Suprapubic skin (tissue), 3 donors: ENCODE measurements at regions not wholly inside any gene's neighbourhood (a gene's known extent, or its start where the extent isn't known, plus 50 kb on each side); places are given as distances from the start of the nearest gene placed in this dataset.

Source experiments
- EP300 ChIP-seq: sonication (generic); formaldehyde crosslinking; IDR thresholded peaks from one replicate; pipeline ENCODE4 v1.6.1; 2017; ENCODE audit warnings: antibody characterized with exemption
- POLR2A ChIP-seq, 2 donors: fragments of 450-650 bp; IDR thresholded peaks; one replicate each; pipeline ENCODE4 v1.6.1; 2017; ENCODE audit warnings: antibody characterized with exemption in 2 of 2, mild to moderate bottlenecking in 2 of 2, moderate library complexity in 2 of 2
- TF ChIP-seq, protein P1 (sequence below), 2 donors: fragments of 200-600 bp in 1 of 2; fragments of 450-650 bp in 1 of 2; sonication (generic) in 1 of 2; IDR thresholded peaks; one replicate each; pipeline ENCODE4 v1.5.1; 2016 to 2019; ENCODE audit warnings: antibody characterized with exemption in 2 of 2, mild to moderate bottlenecking in 1 of 2, moderate library complexity in 1 of 2

DNA sequence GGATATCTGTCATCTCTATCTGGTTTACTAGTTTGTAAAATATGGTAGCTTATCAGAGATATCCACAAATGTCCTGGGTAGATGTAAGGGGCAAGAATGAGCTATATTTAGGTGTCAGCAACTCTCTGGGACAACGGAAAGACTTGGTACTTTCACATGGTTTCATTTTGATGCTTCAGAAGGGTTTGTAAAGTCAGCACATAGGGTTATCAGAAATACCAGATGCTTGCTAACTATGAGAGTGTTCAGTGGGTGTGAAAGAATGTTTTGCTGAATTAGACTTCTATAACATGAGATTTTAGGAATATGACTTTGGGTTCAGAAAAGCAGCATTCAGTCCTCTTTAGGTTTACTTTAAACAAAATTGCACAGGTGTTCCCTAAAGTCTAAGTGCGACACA, 466.5 kb upstream of the PDZRN3 start:
- TF ChIP-seq POLR2A (IDR thresholded peaks at IDR 0.05), result no peak
- TF ChIP-seq, protein P1, sequence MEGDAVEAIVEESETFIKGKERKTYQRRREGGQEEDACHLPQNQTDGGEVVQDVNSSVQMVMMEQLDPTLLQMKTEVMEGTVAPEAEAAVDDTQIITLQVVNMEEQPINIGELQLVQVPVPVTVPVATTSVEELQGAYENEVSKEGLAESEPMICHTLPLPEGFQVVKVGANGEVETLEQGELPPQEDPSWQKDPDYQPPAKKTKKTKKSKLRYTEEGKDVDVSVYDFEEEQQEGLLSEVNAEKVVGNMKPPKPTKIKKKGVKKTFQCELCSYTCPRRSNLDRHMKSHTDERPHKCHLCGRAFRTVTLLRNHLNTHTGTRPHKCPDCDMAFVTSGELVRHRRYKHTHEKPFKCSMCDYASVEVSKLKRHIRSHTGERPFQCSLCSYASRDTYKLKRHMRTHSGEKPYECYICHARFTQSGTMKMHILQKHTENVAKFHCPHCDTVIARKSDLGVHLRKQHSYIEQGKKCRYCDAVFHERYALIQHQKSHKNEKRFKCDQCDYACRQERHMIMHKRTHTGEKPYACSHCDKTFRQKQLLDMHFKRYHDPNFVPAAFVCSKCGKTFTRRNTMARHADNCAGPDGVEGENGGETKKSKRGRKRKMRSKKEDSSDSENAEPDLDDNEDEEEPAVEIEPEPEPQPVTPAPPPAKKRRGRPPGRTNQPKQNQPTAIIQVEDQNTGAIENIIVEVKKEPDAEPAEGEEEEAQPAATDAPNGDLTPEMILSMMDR (IDR thresholded peaks at IDR 0.05), result no peak
- TF ChIP-seq EP300, result no peak
